Uterus (tissue), 3 donors: ENCODE measurements at regions not wholly inside any gene's neighbourhood (a gene's known extent, or its start where the extent isn't known, plus 50 kb on each side); places are given as distances from the start of the nearest gene placed in this dataset.

Source experiments
- DNase-seq, 2 donors: peaks; one replicate each; pipeline ENCODE4 v3.0.0-alpha.2; 2019 to 2020
- H3K27ac ChIP-seq, 2 donors: fragments of 200-600 bp; sonication (generic); 1 replicate in 1 of 2; 2 replicates in 1 of 2; pipeline ENCODE4 v1.5.1; 2016 to 2018
- H3K27me3 ChIP-seq, 2 donors: fragments of 200-600 bp; sonication (generic); one replicate each; pipeline ENCODE4 v1.5.1; 2018 to 2019; ENCODE audit warnings: control low read depth in 1 of 2
- H3K36me3 ChIP-seq, 2 donors: fragments of 200-600 bp; sonication (generic); one replicate each; pipeline ENCODE4 v1.5.1; 2019; ENCODE audit warnings: control low read depth in 1 of 2
- H3K4me1 ChIP-seq, 2 donors: fragments of 200-600 bp; sonication (generic); one replicate each; pipeline ENCODE4 v1.5.1; 2018 to 2019; ENCODE audit warnings: control low read depth in 1 of 2
- H3K4me3 ChIP-seq, 2 donors: fragments of 200-600 bp; sonication (generic); 1 replicate in 1 of 2; 2 replicates in 1 of 2; pipeline ENCODE4 v1.5.1; 2018 to 2019; ENCODE audit warnings: mild to moderate bottlenecking in 1 of 2
- H3K9me3 ChIP-seq, 2 donors: fragments of 200-600 bp; sonication (generic); one replicate each; pipeline ENCODE4 v1.5.1; 2019; ENCODE audit warnings: control low read depth in 1 of 2
- CTCF ChIP-seq, 4 experiments: fragments of 200-600 bp in 2 of 4; fragments of 450-650 bp in 2 of 4; sonication (generic) in 2 of 4; IDR thresholded peaks; one replicate each; pipeline ENCODE4 v1.5.1; 2016 to 2019; ENCODE audit warnings: antibody characterized with exemption in 4 of 4, mild to moderate bottlenecking in 2 of 4, moderate library complexity in 1 of 4
- POLR2A ChIP-seq, 2 donors: fragments of 450-650 bp; IDR thresholded peaks; one replicate each; pipeline ENCODE4 v1.6.1; 2016; ENCODE audit warnings: antibody characterized with exemption in 2 of 2, mild to moderate bottlenecking in 1 of 2, moderate library complexity in 1 of 2
- intact Hi-C: fragments of 100-400 bp; cut with DNase I; formaldehyde crosslinking; loops from one replicate; pipeline ENCODE4 v1.15.1; 2023; ENCODE audit warnings: low total_unique reads
- donor health status: DM: yes; HTN: yes; CAD: no.

DNA sequence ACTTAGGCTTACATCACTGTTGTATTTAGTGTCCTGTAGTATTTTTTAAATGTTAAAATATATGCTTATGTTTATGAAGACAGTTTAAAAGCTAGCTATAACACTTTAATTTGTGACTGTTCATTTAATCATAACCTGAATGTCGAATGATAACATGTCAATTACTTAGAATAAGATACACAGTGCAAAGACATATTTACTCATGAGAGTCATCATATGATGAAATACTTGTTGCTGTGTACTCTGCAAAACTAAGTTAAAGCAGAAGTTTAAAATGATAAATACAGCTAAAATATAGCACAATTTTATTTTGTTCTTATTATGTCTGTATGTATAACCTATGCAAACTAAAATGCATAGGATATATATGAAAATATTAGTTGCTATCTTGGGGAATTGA, 497.4 kb downstream of the FSCB start:
- Histone ChIP-seq H3K27me3 (no peaks in the 10 kb centered on the region), H3K27ac (no peak overlapping the region), H3K9me3 (no peaks in the 10 kb centered on the region), H3K4me1 (no peaks in the 10 kb centered on the region), H3K36me3 (no peaks in the 10 kb centered on the region), H3K4me3 (no peak overlapping the region)
- TF ChIP-seq POLR2A (IDR thresholded peaks at IDR 0.05) (no peak), CTCF (IDR thresholded peaks at IDR 0.05) (no peak)
- DNase-seq, result no peak
- intact Hi-C loops, result no loop called here

- Histone ChIP-seq H3K27me3 (no peaks in the 10 kb centered on the region), H3K36me3 (peaks cover 0 to 3% of the 10 kb centered on the region in 2 donors), H3K4me1 (no peaks in the 10 kb centered on the region), H3K4me3 (no peak overlapping the region), H3K9me3 (no peaks in the 10 kb centered on the region), H3K27ac (no peak overlapping the region)
- DNase-seq, result no peak
- intact Hi-C loops, result no loop called here
- TF ChIP-seq CTCF (IDR thresholded peaks at IDR 0.05), result no peak
- no peak for TF ChIP-seq POLR2A (IDR thresholded peaks at IDR 0.05)
Measured at GRCh38 chr14:43988989-43989388, 518.1 kb downstream of the FSCB start.

GRCh38 chr14:43983721-43984120, 523.4 kb downstream of the FSCB start:
- H3K4me3 ChIP-seq, result no peak overlapping the region
- TF ChIP-seq POLR2A (IDR thresholded peaks at IDR 0.05) (no peak), CTCF (IDR thresholded peaks at IDR 0.05) (no peak)
- no peak for DNase-seq
- H3K36me3 ChIP-seq, result no peaks in the 10 kb centered on the region
- no peaks in the 10 kb centered on the region for H3K27me3 ChIP-seq
- no peak overlapping the region for H3K27ac ChIP-seq
- intact Hi-C loops, result no loop called here
- no peaks in the 10 kb centered on the region for H3K9me3 ChIP-seq
- H3K4me1 ChIP-seq, result no peaks in the 10 kb centered on the region

- intact Hi-C loops, result no loop called here
- no peak for DNase-seq
- Histone ChIP-seq H3K27ac (no peak overlapping the region), H3K4me1 (no peaks in the 10 kb centered on the region), H3K36me3 (no peaks in the 10 kb centered on the region), H3K4me3 (no peak overlapping the region), H3K9me3 (no peaks in the 10 kb centered on the region), H3K27me3 (no peaks in the 10 kb centered on the region)
- TF ChIP-seq POLR2A (IDR thresholded peaks at IDR 0.05) (no peak), CTCF (IDR thresholded peaks at IDR 0.05) (no peak)
Measured at GRCh38 chr14:43981135-43981768, 525.8 kb downstream of the FSCB start.

DNA sequence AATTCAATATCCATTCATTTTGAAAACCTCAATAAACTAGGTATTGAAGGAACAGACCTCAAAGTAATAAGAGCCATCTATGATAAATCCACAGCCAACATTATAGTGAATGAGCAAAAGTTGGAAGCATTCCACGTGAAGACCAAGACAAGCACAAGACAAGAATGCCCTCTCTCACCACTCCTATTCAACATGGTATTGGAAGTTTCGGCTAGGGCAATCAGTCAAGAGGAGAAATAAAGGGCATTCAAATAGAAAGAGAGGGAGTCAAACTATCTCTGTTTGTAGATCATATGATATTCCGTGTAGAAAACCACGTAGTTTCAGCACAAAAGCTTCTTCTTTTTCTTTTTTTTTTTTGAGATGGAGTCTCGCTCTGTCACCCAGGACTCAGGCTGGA, 550.3 kb downstream of the FSCB start:
- H3K36me3 ChIP-seq, result no peaks in the 10 kb centered on the region
- H3K9me3 ChIP-seq, result no peaks in the 10 kb centered on the region
- no peak overlapping the region for H3K4me3 ChIP-seq
- no peak for DNase-seq
- H3K27me3 ChIP-seq, result no peaks in the 10 kb centered on the region
- intact Hi-C loops, result no loop called here
- H3K4me1 ChIP-seq, result no peaks in the 10 kb centered on the region
- TF ChIP-seq POLR2A (IDR thresholded peaks at IDR 0.05) (no peak), CTCF (IDR thresholded peaks at IDR 0.05) (no peak)
- H3K27ac ChIP-seq, result no peak overlapping the region
